ENCODE measurements at regions not wholly inside any gene's neighbourhood (a gene's known extent, or its start where the extent isn't known, plus 50 kb on each side); places are given as distances from the start of the nearest gene placed in this dataset.

GRCh38 chr2:59560769-59561168 lies 992.7 kb downstream of the BCL11A start:
- no peak for DNase-seq (ENCODE audit: low spot score in 2 of 2, unreplicated experiment in 2 of 2)
- peaks cover 16% of the 10 kb centered on the region for H3K4me1 Mint-ChIP-seq
- H3K36me3 Mint-ChIP-seq = no peaks in the 10 kb centered on the region
- TF ChIP-seq, protein P1, sequence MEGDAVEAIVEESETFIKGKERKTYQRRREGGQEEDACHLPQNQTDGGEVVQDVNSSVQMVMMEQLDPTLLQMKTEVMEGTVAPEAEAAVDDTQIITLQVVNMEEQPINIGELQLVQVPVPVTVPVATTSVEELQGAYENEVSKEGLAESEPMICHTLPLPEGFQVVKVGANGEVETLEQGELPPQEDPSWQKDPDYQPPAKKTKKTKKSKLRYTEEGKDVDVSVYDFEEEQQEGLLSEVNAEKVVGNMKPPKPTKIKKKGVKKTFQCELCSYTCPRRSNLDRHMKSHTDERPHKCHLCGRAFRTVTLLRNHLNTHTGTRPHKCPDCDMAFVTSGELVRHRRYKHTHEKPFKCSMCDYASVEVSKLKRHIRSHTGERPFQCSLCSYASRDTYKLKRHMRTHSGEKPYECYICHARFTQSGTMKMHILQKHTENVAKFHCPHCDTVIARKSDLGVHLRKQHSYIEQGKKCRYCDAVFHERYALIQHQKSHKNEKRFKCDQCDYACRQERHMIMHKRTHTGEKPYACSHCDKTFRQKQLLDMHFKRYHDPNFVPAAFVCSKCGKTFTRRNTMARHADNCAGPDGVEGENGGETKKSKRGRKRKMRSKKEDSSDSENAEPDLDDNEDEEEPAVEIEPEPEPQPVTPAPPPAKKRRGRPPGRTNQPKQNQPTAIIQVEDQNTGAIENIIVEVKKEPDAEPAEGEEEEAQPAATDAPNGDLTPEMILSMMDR (IDR thresholded peaks at IDR 0.05; ENCODE audit: unreplicated experiment) = no peak
- no peak overlapping the region for H3K4me3 Mint-ChIP-seq
- H3K27me3 Mint-ChIP-seq (ENCODE audit: low read depth) = no peaks in the 10 kb centered on the region
- H3K27ac Mint-ChIP-seq = no peak overlapping the region
- H3K9me3 Mint-ChIP-seq = no peaks in the 10 kb centered on the region

DNA sequence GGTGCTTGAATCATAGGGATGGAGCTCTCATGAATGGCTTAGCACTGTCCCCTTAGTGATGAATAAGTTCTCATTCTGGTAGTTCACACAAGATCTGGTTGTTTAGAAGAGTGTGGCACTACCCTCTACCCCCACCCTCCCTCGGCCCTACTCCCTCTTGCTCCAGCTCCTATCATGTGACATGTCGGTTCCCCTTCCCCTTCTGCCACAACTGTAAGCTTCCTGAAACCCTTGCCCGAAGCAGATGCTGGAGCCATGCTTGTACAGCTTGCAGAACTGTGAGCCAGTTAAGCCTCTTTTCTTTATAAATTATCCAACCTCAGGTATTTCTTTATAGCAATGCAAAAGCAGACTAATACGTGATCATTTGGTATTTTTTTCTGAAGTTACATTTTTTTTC lies 1012.6 kb downstream of the BCL11A start:
- Mint-ChIP-seq H3K36me3 (no peaks in the 10 kb centered on the region), H3K27me3 (ENCODE audit: low read depth) (no peaks in the 10 kb centered on the region), H3K4me3 (no peak overlapping the region), H3K4me1 (peaks cover 6% of the 10 kb centered on the region), H3K27ac (no peak overlapping the region), H3K9me3 (peaks cover 10% of the 10 kb centered on the region)
- TF ChIP-seq, protein P1 (IDR thresholded peaks at IDR 0.05; ENCODE audit: unreplicated experiment) = no peak
- DNase-seq (ENCODE audit: low spot score in 2 of 2, unreplicated experiment in 2 of 2) = no peak

DNA sequence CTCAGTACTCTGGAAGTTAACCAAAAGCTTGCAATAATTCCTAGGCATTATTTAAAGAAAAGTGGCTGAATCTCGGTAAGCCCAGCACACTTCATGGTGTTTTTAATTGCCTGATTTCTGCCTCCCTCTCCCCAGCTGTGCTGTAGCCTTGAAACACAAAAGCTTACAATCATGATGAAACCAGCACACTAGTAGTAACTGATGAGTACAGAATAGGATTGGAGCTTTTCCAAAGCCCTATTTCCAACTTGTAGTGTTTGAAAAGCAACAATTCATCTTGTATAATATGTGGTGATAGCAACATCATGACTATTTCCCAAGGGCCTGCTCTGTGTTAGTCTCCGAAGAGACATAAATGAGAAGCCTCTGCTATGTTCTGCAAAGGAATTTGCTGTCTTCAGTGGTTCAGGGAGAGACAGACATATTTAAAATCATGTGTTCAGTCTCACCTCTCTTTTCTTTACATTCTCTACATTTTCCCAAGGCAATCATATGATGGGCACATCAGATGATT lies 1015.0 kb downstream of the BCL11A start:
- H3K9me3 Mint-ChIP-seq = peaks cover 10% of the 10 kb centered on the region

GRCh38 chr2:59532808-59533207 lies 1020.6 kb downstream of the BCL11A start:
- TF ChIP-seq, protein P1 (IDR thresholded peaks at IDR 0.05; ENCODE audit: unreplicated experiment) = no peak
- Mint-ChIP-seq H3K4me1 (peaks cover 11% of the 10 kb centered on the region), H3K9me3 (peaks cover 10% of the 10 kb centered on the region), H3K36me3 (no peaks in the 10 kb centered on the region), H3K4me3 (no peak overlapping the region), H3K27ac (no peak overlapping the region), H3K27me3 (ENCODE audit: low read depth) (no peaks in the 10 kb centered on the region)
- no peak for DNase-seq (ENCODE audit: low spot score in 2 of 2, unreplicated experiment in 2 of 2)

More for the DNA sequence above, 1015.0 kb downstream of the BCL11A start:
- peaks cover 2% of the 10 kb centered on the region for H3K4me1 Mint-ChIP-seq
- peak overlapping the region; percentile 30 for H3K27ac Mint-ChIP-seq
- no peak overlapping the region for H3K4me3 Mint-ChIP-seq
- TF ChIP-seq, protein P1 (IDR thresholded peaks at IDR 0.05; ENCODE audit: unreplicated experiment) = no peak
- H3K36me3 Mint-ChIP-seq = no peaks in the 10 kb centered on the region
- H3K27me3 Mint-ChIP-seq (ENCODE audit: low read depth) = no peaks in the 10 kb centered on the region
- DNase-seq (ENCODE audit: low spot score in 2 of 2, unreplicated experiment in 2 of 2) = no peak

GRCh38 chr2:59530258-59530657 lies 1023.2 kb downstream of the BCL11A start:
- DNase-seq (ENCODE audit: low spot score in 2 of 2, unreplicated experiment in 2 of 2) = no peak
- no peaks in the 10 kb centered on the region for H3K27me3 Mint-ChIP-seq (ENCODE audit: low read depth)
- H3K4me3 Mint-ChIP-seq = no peak overlapping the region
- H3K9me3 Mint-ChIP-seq = peaks cover 11% of the 10 kb centered on the region
- H3K27ac Mint-ChIP-seq = peak overlapping the region; percentile 43
- no peaks in the 10 kb centered on the region for H3K36me3 Mint-ChIP-seq
- peaks cover 11% of the 10 kb centered on the region for H3K4me1 Mint-ChIP-seq
- TF ChIP-seq, protein P1 (IDR thresholded peaks at IDR 0.05; ENCODE audit: unreplicated experiment) = no peak

DNA sequence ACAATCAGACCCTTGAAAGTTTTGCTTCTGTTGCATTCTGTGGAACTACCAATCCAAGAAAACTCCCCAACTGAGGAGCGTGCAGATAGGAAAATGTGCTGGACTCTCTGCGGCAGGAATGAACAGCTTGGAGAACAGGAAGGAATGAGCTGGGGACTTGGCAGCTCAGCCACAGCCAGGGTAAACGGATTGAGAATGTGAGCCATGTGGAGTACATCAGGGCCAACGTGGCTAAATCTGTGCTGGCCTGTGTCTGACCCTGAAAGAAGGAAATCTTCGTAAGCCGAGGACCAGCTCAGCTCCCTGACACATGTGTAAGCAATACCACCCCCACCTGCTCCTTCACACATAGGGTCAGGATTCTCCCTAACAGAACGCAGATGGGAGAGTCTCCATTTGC lies 1023.7 kb downstream of the BCL11A start:
- Mint-ChIP-seq H3K9me3 (peaks cover 11% of the 10 kb centered on the region), H3K27me3 (ENCODE audit: low read depth) (no peaks in the 10 kb centered on the region), H3K4me1 (peaks cover 11% of the 10 kb centered on the region), H3K36me3 (no peaks in the 10 kb centered on the region), H3K27ac (peak overlapping the region; percentile 87), H3K4me3 (no peak overlapping the region)
- no peak for DNase-seq (ENCODE audit: low spot score in 2 of 2, unreplicated experiment in 2 of 2)
- TF ChIP-seq, protein P1 (IDR thresholded peaks at IDR 0.05; ENCODE audit: unreplicated experiment) = no peak

All from mesothelial cell of epicardium (in vitro differentiated cells).